ENCODE measurements at regions not wholly inside any gene's neighbourhood (a gene's known extent, or its start where the extent isn't known, plus 50 kb on each side); places are given as distances from the start of the nearest gene placed in this dataset.

DNA sequence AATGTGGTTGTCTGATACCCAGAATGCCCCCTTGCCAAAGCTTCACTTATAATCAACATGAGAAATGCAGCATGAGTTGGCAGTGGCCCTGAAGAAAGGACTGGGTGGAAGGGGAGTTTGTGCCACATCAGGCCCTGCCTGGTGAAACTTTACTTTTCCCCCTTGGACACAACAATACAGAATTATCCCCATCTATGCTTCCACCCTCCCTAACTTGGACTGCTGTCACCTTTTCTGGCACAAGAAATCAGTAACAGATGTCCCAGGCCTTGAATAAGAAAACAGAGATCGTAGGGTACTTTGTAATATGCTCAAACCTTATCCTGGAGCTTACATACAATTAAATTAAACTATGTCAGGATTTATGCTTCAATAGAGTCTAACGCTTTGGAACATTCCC lies 128.9 kb upstream of the SATB2 start:
- no peak for FAIRE-seq
- TF ChIP-seq TAF1 (IDR thresholded peaks at IDR 0.05; ENCODE audit: low read depth, low read length) (no peak), POLR2AphosphoS5 (IDR thresholded peaks at IDR 0.05; ENCODE audit: low read depth, low read length) (no peak)
- DNase-seq (ENCODE audit: insufficient read length, low spot score): no peak

DNA sequence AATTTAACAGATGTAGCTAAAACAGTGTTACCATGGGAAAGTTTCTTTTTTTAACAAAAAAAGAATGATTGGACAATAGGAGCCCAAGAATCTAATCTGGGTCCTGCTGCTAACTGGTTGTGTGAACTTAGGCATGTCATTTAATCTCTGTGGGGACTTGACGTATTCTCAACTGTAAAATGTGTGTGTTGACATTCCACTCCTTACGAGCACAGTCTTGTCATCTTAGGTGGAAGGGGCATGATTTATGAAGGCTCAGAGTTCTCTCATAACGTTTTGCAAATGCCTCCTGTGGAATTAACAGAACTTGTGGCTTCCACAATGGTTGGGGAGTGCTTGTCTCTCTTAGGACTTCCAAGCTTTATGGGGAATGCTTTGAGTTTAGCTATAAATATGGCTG lies 125.9 kb upstream of the SATB2 start:
- DNase-seq (ENCODE audit: insufficient read length, low spot score): no peak
- TF ChIP-seq POU2F2 (IDR thresholded peaks at IDR 0.05; ENCODE audit: low read depth, low read length) (no peak), POLR2AphosphoS5 (IDR thresholded peaks at IDR 0.05; ENCODE audit: low read depth, low read length) (no peak), TAF1 (IDR thresholded peaks at IDR 0.05; ENCODE audit: low read depth, low read length) (no peak), SPI1 (IDR thresholded peaks at IDR 0.05; ENCODE audit: low read depth, low read length) (no peak), PAX5 (IDR thresholded peaks at IDR 0.05; ENCODE audit: insufficient read depth, low read length, severe bottlenecking) (no peak), POLR2A (IDR thresholded peaks at IDR 0.05; ENCODE audit: low read depth, low read length) (no peak)
- FAIRE-seq: no peak

DNA sequence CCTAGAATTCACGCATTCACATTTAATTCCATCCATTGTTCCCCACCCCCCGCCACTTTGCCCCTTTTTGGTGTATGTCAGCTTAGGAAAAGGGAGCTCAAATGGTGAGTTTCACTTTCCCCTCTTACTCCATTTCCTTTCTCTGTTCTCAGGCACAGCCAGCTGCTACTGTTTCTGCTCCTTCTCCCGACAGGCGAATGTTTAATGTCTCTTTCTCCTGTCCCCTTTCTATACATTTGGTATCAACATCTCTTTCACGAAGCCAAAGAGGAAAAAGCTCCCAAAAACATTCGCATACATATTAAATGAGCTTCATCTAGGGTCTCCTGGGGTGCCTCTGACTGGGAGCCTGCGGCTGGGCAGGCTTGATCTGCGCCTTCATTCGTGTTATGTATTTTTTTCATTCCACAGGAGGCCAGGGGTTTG lies 124.2 kb upstream of the SATB2 start:
- FAIRE-seq (no peak), DNase-seq (ENCODE audit: insufficient read length, low spot score) (no peak)
- TF ChIP-seq TAF1 (IDR thresholded peaks at IDR 0.05; ENCODE audit: low read depth, low read length) (no peak), POU2F2 (IDR thresholded peaks at IDR 0.05; ENCODE audit: low read depth, low read length) (no peak), POLR2AphosphoS5 (IDR thresholded peaks at IDR 0.05; ENCODE audit: low read depth, low read length) (no peak), PAX5 (IDR thresholded peaks at IDR 0.05; ENCODE audit: insufficient read depth, low read length, severe bottlenecking) (no peak), SPI1 (IDR thresholded peaks at IDR 0.05; ENCODE audit: low read depth, low read length) (no peak), POLR2A (IDR thresholded peaks at IDR 0.05; ENCODE audit: low read depth, low read length) (no peak)

DNA sequence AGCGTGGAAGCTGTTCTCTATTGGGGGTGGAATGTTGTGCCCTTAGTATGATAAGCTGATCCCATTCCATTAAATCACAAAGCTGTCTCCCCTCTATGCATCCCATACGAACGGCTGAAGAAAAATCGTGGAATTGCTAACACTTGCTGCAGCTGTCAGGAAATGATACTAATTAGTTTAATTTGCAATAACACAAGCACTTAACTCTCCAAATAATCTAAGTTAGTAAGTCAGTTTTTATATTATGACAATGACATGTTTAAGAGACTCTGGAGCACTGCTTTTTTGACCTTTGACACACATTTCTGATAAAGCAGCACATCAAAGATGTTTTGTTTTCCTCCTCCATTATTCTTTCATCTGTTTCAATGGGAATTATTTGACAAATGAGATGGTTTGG lies 123.7 kb upstream of the SATB2 start:
- TF ChIP-seq POU2F2 (IDR thresholded peaks at IDR 0.05; ENCODE audit: low read depth, low read length) (no peak), POLR2A (IDR thresholded peaks at IDR 0.05; ENCODE audit: low read depth, low read length) (no peak), POLR2AphosphoS5 (IDR thresholded peaks at IDR 0.05; ENCODE audit: low read depth, low read length) (no peak), SPI1 (IDR thresholded peaks at IDR 0.05; ENCODE audit: low read depth, low read length) (no peak), PAX5 (IDR thresholded peaks at IDR 0.05; ENCODE audit: insufficient read depth, low read length, severe bottlenecking) (no peak), TAF1 (IDR thresholded peaks at IDR 0.05; ENCODE audit: low read depth, low read length) (no peak)
- FAIRE-seq: no peak
- no peak for DNase-seq (ENCODE audit: insufficient read length, low spot score)

DNA sequence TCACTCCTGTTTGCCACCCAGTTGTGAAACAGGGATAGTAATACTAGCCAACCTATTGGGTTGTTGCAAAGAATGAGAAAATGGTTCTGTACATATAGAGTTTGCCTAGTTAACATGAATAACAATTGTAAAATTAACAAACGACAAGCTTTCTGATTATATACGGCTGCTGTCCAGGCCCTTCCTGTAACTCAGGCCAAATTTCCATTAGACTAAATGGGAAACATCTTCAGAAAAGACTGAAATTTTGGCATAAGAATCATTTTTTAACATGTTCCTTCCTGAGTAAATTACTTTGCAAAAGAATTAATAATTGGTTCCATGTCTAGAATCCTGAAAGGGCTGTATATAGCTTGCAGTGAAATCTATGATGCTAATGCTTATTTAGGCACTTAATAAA lies 117.7 kb upstream of the SATB2 start:
- no peak for TF ChIP-seq POU2F2 (IDR thresholded peaks at IDR 0.05; ENCODE audit: low read depth, low read length)
- no peak for FAIRE-seq
- DNase-seq (ENCODE audit: insufficient read length, low spot score): no peak

DNA sequence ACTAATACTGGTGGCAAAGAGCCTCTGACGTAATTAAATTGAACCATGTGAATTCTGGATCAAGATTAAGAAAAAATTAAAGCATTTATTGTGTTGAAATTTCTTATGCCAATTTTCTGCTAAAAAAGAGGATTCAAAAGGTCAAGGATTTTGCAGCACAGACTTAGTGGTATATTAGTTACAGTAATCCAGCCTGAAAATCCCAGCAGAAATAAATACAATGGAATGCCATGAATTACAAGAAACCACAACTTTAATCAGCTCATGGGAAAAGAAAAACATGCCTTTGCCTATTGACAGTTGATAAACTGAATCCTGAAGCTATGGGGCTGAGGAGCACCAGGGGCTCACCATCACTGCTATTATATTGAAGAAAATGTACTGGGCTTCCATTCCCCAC lies 114.8 kb upstream of the SATB2 start:
- no peak for TF ChIP-seq POU2F2 (IDR thresholded peaks at IDR 0.05; ENCODE audit: low read depth, low read length)
- no peak for TF ChIP-seq POLR2A (IDR thresholded peaks at IDR 0.05; ENCODE audit: low read depth, low read length)
- TF ChIP-seq POLR2AphosphoS5 (IDR thresholded peaks at IDR 0.05; ENCODE audit: low read depth, low read length): no peak
- TF ChIP-seq SPI1 (IDR thresholded peaks at IDR 0.05; ENCODE audit: low read depth, low read length): no peak
- TF ChIP-seq TAF1 (IDR thresholded peaks at IDR 0.05; ENCODE audit: low read depth, low read length): no peak
- DNase-seq (ENCODE audit: insufficient read length, low spot score) (no peak), FAIRE-seq (no peak)

DNA sequence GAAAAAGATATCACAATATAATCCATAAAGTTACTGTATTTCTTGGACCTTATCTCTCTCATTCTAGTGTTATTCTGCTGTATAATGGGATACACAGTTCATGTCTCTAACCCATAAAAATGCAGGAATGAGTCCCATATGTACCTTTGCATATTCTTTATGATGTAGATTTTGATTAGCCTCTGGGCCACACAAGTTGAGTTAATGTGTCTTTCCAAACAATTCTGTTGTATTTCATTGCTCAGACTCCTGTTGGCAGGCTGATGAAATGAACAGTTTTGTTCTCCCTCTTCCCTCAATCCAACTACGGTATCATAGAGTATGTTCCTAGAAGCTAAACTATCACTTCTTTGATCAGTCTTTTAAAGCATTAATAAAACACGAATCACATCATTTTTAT lies 113.2 kb upstream of the SATB2 start:
- FAIRE-seq: no peak
- no peak for DNase-seq (ENCODE audit: insufficient read length, low spot score)
- TF ChIP-seq SPI1 (IDR thresholded peaks at IDR 0.05; ENCODE audit: low read depth, low read length) (no peak), PAX5 (IDR thresholded peaks at IDR 0.05; ENCODE audit: insufficient read depth, low read length, severe bottlenecking) (no peak), TAF1 (IDR thresholded peaks at IDR 0.05; ENCODE audit: low read depth, low read length) (no peak), POLR2A (IDR thresholded peaks at IDR 0.05; ENCODE audit: low read depth, low read length) (no peak), POU2F2 (IDR thresholded peaks at IDR 0.05; ENCODE audit: low read depth, low read length) (no peak), POLR2AphosphoS5 (IDR thresholded peaks at IDR 0.05; ENCODE audit: low read depth, low read length) (no peak)

DNA sequence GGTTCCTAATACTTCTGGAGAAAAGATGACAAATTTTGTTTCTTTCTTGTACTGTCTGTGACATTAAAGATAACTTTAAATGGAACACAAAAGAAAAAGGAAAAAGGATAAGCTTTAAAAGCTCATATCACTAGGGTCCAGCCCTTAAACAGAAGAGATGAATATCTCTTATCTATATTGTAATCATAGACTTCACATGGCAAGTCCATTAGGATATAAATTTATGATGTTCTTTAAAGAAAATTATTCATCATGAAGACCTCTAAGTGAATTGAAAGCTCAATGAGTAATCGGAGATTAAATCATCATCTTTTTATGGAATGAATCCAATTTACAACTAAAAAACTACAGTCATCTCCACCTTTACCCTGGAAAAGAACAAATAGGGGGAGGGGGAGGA lies 111.6 kb upstream of the SATB2 start:
- no peak for FAIRE-seq
- no peak for TF ChIP-seq PAX5 (IDR thresholded peaks at IDR 0.05; ENCODE audit: insufficient read depth, low read length, severe bottlenecking)
- TF ChIP-seq TAF1 (IDR thresholded peaks at IDR 0.05; ENCODE audit: low read depth, low read length): no peak
- TF ChIP-seq POU2F2 (IDR thresholded peaks at IDR 0.05; ENCODE audit: low read depth, low read length): no peak
- no peak for TF ChIP-seq POLR2A (IDR thresholded peaks at IDR 0.05; ENCODE audit: low read depth, low read length)
- no peak for TF ChIP-seq POLR2AphosphoS5 (IDR thresholded peaks at IDR 0.05; ENCODE audit: low read depth, low read length)
- TF ChIP-seq SPI1 (IDR thresholded peaks at IDR 0.05; ENCODE audit: low read depth, low read length): no peak

DNA sequence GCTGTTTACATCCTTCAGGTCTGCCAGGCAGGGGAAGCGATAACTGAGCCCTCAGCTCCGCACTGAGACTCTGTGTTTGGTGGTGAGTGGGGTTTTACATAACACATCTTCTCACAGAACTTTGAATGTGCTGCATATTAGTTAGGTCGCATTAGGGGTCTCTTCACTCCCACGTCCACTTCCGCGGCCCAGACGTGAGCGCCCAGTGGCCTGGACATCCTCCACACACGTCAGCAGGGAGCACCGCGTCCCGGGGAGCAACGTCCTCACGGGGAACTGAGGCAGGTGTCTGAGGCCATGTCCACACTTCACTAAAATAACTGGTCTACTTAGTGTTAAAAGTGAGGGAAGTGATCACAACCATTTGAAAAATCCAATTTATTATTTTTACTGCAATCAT lies 100.4 kb upstream of the SATB2 start:
- DNase-seq (ENCODE audit: insufficient read length, low spot score) (no peak), FAIRE-seq (no peak)
- TF ChIP-seq PAX5 (IDR thresholded peaks at IDR 0.05; ENCODE audit: insufficient read depth, low read length, severe bottlenecking) (no peak), POLR2A (IDR thresholded peaks at IDR 0.05; ENCODE audit: low read depth, low read length) (no peak), SPI1 (IDR thresholded peaks at IDR 0.05; ENCODE audit: low read depth, low read length) (no peak), POLR2AphosphoS5 (IDR thresholded peaks at IDR 0.05; ENCODE audit: low read depth, low read length) (no peak)

More for the DNA sequence above, 111.6 kb upstream of the SATB2 start:
- no peak for DNase-seq (ENCODE audit: insufficient read length, low spot score)

DNA sequence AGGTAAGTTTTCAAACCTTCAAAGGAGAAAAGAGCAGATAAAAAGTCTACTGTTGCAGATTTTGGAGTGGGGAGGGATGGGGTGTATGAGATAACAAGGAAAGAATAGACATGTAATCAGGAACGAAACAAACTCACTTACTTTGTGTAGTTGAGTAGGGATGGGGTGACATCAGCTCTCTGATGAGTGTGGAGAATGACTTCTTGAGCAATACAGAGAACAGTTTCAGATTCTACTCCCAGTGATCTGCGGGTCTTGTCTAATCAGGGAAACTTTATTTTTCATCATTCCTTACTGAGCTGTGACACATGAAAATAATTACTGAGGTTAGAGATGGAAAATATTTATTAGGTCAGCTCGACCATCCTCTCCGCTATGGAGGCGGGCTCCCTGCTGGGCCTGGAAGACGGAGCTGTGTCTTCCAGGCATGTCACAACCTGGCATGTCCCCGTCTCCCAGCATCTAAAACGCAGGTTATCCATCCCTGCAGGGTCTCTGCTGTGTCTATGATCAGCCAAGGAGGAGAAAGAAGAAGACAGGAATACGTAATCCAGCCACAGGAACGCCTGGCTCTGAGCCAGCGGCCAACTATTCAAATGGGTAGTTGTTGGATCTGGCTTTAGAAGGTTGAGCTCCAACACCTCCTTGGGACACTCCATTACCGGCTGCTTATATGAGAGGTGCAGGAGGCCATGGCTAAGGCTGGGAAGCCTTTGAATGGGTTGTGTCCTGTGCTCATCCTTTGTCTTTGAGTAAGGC lies 99.0 kb upstream of the SATB2 start:
- no peak for DNase-seq (ENCODE audit: insufficient read length, low spot score)
- no peak for FAIRE-seq
- TF ChIP-seq POLR2A (IDR thresholded peaks at IDR 0.05; ENCODE audit: low read depth, low read length) (no peak), SPI1 (IDR thresholded peaks at IDR 0.05; ENCODE audit: low read depth, low read length) (no peak), POU2F2 (IDR thresholded peaks at IDR 0.05; ENCODE audit: low read depth, low read length) (no peak), PAX5 (IDR thresholded peaks at IDR 0.05; ENCODE audit: insufficient read depth, low read length, severe bottlenecking) (no peak), TAF1 (IDR thresholded peaks at IDR 0.05; ENCODE audit: low read depth, low read length) (no peak), POLR2AphosphoS5 (IDR thresholded peaks at IDR 0.05; ENCODE audit: low read depth, low read length) (no peak)
